Stimulated activated CD4-positive, alpha-beta T cell treated with anti-CD3 and anti-CD28 coated beads, TNF-alpha, amount 100 ng/mL, for 48 hours (primary cell): ENCODE measurements at regions not wholly inside any gene's neighbourhood (a gene's known extent, or its start where the extent isn't known, plus 50 kb on each side); places are given as distances from the start of the nearest gene placed in this dataset.

Experiments used
- DNase-seq, 3 donors: peaks; one replicate each; pipeline ENCODE4 v3.0.0-alpha.2; 2020; ENCODE audit warnings: low read depth in 3 of 3

DNA sequence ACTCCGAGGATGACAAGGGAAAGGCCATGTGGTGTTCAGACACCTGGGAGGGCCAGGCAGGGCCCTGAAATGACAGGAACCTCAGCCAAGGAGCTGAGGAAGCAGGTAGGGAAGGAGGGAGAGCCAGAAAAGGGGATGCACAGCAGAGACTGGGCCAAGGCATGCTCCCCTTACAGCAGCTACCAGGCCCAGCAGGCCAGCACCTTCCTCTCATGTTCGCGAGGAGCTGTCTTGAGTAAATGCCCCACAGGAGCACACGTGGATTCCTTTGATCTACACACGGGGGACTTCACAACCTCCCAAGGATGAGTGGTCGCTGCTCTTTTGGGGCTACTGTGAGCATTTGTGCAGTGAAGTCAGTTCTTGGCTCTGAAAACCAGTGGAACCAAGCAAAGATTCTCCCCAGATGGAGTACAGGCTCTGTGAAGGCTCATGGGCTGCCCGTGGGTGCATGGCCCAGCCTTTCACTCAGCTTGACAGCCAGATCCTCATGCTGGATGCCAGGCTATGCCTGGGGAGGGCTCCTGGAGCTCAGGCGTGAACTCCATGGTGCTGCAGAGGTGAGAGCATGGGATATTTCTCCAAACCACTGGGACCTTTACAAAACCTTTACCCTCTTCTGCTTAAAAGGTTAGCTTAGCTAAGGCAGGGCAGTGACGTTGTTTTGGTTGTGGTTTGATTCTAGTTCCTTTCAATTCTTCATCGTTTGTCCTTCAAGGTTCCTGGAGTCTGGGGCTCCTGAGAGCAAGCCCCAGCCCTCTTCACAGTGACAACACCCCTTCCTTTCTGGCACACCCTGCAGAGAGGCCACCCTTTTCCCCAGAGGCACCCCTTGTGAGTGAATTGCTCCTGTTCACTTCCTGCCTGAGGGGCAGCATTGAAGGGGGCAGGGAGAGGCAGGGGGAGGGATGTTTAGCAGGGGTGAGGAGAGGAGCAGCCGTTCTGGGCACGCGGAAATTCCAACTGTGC, 74.2 kb upstream of the ZPBP start:
- DNase-seq: no peak

DNA sequence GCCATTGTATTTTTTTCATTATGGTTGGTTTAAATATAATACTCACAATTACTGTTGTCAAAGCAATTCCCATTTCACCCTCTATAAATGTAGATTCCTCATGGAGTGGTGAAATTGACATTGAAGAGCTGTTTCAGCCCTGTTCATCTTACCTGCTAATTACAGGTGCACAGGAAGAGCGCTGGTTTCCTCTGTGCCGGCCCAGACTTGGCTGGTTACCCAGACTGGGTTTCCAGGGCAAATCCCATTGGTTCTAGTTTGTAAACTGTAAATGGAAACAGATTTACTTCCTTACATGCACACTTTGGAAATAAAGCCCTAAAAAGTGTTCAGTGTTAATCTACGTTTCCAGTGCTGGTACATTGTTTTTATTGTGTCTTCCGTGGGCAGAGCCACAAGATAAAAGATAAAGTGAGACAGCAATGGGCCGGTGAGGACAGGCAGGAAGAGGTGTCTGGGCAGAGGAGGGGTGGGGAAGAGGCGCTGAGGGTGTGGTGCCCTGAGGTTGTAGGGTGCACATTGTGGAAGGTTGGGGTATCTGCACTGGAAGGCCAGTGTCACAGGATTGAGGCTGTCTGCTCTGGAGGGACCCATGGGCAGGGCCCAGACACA, 71.6 kb upstream of the ZPBP start:
- no peak for DNase-seq

DNA sequence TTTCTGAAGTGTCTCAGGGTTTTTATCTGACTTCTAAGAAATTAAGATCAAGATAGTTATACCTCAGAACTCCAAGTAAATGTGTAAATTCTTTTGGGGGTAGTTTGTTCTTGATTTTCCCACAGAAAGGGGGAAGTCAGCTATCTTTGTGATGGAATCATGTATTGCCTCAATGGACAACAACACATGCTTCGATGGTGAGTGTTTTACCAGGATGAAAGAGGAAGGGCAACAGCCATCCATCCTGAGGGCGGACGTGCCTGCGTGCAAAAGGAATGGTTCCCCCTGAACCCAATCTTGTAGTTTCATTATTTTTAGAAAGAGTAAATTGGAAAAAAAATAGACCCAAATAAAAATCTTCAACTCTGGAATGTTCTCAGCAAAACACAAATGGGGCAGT, 67.2 kb upstream of the ZPBP start:
- no peak for DNase-seq

DNA sequence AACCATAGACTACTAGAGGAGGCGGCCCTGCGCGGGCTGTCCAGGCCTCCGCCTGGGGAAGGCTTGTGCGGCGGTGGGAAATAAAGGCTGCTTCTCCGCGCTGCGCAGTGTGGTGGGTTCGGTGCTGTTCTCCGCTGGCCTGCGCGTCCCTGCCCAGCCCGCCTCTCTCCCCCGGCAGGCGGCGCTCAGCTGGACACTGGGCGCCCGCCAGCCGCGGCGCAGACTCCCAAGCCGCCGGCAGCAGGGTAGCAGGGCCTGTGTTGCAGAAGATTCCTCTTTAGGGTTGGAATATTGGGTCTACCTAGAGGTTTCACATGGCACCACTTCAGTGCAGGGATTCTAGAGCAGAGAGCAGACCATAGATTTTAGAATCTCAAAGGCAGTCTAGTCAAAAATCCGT, 66.1 kb upstream of the ZPBP start:
- no peak for DNase-seq

DNA sequence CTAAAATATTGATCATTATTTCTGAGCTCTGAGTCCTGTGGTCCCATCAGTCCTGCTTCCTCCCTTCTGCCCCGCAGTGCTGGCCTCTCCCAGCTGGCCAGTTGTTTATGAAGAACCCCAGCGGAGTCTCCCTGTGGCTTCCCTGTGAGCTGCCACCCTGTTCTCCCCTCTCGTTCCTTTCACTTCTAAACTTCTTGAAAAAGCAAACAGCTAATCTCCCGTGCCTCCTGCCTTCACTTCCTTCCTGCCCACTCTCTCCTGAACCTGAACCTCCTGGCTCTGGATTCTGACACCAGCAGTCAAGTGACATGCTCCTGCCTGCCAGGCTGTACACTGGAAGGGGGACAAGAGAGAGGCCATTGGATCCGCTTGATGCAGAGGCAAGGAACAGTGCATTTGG, 63.7 kb upstream of the ZPBP start:
- DNase-seq: no peak

DNA sequence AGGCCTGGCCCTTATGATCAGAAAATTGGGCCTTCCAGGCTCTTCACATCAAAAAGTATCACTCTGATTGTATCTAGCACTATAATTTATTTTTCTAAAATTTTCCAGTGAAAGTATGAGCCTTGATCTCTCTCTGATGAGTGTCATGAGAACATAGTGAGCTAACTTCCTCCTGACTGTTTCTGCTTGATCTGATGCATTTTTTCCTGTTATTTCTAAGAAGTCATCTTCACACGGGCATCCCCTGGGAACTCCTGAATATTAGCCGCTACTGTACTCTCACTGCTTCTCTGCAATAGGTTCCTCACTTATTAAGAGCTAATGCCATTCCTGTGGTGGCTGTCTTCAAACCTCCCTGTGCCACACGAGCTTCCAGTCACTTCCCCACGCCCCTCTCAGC, 63.1 kb upstream of the ZPBP start:
- DNase-seq: no peak

DNA sequence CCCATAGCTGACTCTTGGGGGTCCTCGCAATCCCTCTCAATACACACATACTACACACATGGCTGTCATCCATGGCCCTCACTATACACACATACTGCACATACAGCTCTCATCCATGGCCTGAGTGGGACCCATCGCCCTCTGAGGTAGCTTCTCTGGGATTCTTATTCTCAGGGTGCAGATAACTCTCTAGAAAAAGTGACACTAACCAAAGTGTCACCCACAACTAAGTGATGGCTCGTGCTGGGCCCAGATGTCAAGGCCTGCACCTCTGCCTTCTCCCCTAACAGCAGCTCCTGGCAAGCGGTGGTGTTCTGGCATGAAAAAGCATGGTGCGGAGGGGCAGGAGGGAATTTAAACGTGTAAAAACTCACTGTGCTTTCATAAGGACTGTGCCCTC, 62.7 kb upstream of the ZPBP start:
- no peak for DNase-seq

DNA sequence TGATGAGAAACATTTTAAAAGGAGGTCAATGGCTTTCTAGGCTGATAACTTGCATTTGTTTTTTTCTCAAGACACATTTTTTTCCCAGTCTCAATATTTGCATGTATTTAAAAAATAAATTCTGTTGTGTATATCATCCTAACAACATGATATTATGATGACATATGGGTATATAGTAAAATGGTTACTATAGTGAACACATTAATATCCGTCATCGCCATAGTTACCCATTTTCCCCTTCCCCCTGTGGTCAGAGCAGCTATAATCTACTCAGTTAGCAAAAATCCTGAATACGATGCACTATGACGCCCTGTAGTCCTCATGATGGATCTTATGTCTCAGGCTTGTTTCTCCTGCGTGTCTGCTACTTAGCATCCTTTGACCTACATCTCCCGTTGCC, 60.9 kb upstream of the ZPBP start:
- DNase-seq: no peak

DNA sequence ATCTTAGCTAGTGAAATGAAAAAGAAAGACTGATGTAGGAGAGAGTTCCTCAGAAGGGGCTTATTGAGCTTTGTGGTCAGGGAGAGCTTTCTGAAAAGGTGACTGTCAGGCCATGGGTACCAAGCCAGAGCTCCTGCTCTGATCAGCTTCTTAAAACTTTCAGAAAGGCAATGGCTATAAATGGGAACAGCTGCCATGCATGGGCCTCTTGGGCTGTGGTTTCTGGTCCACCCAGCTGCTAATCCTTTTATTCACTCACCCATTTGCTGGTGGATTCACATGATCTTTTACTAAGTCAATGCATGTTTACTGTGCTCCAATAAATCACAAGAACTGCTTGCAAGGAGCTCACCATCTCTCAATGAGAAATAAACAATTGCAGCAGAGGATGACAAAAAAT, 60.1 kb upstream of the ZPBP start:
- no peak for DNase-seq

DNA sequence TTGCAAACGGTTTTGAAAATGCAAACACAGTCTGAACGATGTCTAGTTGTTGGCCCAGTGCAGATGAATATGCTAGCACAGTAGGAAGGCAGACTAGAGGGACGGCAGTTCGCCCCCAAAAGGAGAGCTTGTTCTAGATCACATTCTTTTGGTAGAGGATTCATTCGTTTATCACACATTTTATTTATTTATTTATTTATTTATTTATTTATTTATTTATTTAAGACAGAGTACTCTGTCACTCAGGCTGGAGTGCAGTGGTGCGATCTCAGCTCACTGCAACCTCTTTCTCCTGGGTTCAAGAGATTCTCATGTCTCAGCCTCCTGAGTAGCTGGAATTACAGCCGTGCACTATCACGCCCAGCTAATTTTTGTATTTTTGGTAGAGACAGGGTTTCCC, 59.4 kb upstream of the ZPBP start:
- no peak for DNase-seq

DNA sequence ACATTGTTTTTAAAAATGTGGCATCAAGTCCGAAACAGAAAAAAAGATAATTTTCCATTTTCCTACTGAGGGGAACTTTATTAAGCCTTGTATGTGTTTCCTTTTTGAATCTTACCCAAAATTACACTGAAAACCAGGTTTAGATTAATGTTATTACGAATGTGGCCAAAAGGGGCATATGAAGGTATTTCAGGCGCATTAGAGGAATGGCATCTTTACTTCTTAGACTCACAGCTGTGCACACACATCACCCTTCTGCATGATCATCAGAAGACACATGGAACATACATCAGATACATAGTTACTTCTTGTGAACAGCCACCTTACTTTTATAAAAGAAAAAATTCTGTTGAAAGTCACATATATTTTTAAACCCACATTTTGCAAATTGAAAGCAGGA, 58.6 kb upstream of the ZPBP start:
- no peak for DNase-seq

DNA sequence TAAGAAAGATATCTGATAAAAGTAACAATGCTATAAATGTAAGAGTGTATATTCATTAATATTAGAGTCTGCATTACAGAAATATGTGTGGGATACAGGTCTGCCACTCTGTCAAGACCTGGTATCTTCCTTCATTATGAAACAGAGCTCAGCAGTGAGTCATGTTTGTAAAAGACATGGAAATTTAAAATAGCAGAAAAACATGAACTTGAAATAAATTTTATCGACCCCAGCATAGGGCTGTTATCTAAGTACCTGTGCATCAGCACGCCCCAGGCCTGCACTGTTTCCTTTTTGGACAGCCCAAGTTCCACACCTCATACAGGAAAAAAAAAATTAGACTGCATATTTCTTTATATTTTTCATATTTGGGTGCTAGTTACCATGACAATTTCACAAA, 58.0 kb upstream of the ZPBP start:
- DNase-seq: no peak

DNA sequence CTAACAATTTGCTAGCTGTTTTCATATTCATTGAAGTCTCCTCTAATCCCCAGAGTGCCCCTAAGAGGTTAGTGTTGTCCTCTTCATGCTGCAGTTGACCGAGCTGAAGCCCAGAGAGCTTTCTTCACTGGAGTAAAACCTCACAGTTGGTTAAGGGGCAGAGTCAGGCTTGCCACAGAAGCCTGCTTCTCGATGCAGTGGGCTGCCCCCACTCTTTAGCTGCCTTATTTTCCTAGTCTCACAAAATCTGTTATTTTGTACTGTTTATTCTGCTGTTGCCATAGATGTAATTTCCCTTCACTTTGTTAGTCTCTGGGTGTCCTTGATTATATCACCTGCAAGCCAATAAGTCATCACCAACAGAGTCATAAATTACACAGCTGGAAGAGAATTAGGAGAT, 56.3 kb upstream of the ZPBP start:
- no peak for DNase-seq

DNA sequence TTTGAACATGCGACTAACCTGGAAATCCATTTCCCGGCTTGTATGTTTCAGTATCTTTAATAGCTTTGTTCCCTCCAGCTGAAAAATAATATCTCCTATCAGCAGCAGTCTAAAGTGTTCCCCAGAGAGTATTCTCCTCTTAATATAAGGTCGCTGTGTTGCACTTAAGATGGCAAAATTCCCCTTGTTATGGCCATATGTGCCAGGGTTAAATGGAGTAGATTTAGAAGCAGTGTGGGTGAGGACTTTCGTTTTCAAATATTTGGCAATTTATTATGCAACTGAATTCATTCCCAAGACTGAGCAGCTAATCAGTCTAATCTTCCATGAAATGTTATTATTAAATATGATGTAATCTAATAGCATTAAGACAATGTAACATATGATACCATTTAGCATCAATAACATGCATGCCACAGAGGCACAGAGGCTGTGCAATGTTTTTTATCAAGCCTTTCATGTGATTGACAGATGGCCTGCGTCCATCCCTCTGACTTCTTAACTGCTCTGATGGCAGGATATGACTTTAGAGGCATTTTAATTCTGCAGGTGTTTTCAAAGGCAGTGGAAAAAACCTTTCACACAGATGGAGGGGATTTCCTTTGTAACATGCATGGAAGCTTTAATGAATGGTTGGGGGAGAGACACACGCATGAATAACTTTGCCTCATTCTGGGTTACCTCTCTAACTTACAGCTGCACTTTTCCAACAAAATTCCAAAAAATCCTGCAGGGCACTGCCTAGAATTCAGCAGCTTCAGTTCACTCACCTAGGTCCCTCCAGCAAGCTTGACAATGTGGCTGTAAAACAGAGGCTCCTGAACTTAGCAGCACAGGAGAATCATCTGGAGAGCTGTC, 55.1 kb upstream of the ZPBP start:
- no peak for DNase-seq

DNA sequence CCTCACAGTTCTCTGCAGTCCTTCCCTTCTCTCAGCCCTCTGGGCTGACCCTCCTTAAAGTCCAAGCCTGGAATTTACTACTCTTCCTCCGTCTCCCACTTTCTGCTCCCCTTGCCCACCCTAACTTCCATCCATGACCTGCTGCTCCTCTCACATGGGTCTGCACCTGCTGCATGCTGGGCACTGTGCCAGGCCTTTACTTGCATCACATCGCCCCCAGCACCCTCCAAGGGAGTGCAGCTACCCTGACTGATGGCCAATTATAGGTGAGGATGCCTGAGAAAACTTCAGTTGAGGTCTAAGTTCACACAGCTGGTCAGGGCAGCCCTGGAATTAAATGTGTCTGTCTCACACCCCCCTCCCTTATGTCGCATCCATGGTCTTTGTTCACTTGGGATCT, 53.6 kb upstream of the ZPBP start:
- DNase-seq: no peak

DNA sequence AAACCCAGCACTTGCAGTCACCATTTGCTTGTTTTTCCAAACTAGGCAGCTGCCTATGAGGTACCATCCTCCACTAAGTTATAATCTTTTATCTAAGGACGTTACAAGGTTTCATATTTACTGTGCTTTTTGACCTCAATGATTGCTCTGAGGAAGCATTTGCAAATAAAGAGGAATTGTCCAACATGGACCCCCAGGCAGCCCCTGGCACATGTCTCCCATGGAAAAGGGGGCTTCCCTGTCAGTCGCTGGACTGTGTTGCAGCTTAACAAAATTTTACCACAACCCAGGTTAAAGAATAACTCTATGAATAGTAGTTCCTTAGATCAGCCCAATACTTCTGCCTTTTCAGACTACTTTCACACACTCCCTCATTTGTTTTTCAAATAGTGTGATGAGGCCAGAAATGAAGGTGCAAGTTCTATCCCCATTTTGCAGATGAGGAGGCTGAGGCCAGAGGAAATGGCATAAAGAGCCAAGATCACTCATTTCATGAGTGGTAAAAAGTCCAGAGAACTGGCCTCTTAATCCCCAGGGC, 52.8 kb upstream of the ZPBP start:
- no peak for DNase-seq

DNA sequence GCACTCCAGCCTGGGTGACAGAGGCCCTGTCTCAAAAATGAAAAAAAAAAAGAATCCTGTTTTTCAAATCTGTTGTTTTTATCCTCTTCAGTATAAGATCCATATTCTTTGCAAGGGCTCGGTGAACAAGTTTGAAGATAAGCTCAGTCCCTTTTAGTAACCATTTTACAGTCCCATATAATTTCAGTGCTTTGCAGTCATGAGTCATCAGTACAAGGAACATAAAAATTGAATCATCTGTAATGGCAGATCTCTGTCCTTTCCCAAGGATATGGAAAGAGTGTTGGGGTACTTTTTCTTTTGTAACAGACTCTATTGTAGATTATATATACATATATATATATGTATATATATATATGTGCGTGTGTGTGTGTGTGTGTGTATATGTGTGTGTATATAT, 52.2 kb upstream of the ZPBP start:
- DNase-seq: no peak
